ENCODE measurements at regions not wholly inside any gene's neighbourhood (a gene's known extent, or its start where the extent isn't known, plus 50 kb on each side); places are given as distances from the start of the nearest gene placed in this dataset.

DNA sequence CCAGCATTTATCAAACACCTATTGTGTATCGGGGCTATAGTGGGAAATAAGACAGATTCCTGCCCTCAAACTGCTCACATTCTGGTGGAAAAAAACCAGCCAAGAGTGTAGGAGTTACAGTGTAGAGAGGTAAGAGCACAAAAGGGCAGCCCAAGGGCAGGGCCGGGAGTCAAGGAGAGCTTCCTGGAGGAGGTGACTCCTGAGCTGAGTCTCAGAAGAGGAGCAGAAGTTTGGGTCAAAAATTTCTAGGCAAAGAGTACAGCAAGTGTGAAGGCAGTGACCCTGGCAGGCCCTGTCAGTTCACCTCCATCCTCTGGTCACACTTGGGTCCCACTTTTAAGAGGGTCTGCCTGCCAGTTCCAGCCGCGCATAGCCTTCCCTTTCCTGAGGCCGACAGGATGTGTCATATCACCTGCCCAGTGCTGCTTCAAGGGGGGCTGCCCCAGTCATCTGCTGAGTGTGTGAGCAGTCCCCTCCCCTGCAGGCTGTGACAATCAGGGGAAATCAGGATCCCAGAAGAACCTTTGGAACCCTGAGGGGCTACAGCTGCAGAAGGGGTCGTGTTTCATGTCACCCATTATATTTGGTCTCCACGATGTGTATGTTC lies 118.4 kb downstream of the GLI2 start:
- DNase-seq: no peak

DNA sequence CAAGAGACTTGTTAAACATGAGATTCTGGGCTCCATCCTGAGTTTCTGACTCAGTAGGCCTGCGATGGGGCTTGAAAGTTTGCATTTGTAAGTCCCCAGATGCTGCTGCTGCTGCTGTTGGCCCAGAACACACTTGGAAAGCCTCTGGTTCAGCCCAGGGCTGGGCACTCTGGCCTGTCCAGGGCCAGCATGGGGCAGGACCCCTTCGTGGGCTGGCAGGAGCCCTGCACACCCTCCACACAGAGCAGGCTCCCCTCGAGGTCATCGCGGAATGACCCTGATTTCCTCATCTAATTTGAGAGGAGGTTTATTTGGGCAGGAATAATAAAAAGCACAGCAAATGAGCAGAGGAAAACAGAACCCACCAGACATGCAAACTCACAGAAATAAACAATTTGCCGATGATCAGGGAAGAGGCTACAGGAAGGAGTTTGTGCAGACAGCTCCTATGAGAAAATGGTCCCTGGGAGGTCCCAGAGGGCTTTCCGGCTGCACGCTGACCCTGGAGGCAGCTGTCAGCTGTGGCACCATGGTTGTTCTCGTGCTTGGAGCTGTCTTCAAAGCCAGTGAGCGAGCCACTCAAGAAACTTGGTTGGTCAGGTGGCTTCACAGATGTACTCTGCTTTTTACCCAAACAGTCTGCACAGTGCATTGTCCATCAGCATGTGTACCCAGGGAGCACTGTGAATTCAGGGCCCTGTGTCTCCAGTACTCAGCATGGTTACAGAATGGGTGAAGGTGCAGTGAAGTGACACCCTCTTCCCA lies 119.3 kb downstream of the GLI2 start:
- DNase-seq: no peak

- no peak for DNase-seq
Measured at GRCh38 chr2:120855855-120856405, 120.3 kb downstream of the GLI2 start.

DNA sequence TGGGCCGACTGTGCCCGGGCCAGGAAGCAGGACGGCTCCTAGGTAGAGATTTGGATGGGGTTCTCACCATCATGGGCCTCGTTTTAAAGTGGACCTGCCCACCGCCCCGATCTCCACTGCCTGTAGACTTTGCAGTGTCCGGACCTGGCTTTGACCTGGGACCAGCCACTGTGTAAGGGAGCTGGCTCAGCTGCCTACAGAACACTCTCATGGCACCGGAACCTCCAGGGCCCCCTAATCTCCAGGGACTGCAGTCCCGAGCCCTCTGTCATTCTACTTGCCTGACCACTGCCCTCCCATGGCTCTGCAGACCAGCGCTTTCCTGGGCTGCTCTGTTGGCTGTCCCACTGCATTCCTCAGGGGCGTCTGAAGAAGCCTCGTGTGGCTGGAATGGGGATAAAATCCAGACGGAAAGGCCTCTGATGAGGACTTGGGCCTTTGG lies 120.8 kb downstream of the GLI2 start:
- DNase-seq: no peak

GRCh38 chr2:120857422-120857821 lies 121.8 kb downstream of the GLI2 start:
- DNase-seq: no peak

- no peak for DNase-seq
Measured at GRCh38 chr2:120857931-120858330, 122.3 kb downstream of the GLI2 start.

GRCh38 chr2:120858361-120859106 lies 122.9 kb downstream of the GLI2 start:
- no peak for DNase-seq

DNA sequence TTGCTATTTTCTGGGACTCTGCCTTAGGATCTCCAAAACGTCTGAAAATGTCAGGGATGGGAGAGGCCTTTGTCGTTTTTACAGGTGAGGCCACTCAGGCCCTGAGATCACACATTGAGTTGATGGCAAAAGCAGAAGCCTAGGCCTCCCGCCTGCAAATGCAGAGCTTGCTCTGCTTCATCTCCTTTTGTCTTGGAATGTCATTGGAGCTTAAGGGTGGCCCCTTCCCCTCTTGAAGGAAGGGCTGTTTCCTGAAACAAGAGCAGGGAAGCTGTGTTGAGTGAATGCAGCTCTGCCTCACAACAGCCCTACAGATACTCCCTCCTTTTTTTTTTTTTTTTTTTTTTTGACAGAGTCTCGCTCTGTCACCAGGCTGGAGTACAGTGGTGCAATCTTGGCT lies 123.5 kb downstream of the GLI2 start:
- no peak for DNase-seq

DNA sequence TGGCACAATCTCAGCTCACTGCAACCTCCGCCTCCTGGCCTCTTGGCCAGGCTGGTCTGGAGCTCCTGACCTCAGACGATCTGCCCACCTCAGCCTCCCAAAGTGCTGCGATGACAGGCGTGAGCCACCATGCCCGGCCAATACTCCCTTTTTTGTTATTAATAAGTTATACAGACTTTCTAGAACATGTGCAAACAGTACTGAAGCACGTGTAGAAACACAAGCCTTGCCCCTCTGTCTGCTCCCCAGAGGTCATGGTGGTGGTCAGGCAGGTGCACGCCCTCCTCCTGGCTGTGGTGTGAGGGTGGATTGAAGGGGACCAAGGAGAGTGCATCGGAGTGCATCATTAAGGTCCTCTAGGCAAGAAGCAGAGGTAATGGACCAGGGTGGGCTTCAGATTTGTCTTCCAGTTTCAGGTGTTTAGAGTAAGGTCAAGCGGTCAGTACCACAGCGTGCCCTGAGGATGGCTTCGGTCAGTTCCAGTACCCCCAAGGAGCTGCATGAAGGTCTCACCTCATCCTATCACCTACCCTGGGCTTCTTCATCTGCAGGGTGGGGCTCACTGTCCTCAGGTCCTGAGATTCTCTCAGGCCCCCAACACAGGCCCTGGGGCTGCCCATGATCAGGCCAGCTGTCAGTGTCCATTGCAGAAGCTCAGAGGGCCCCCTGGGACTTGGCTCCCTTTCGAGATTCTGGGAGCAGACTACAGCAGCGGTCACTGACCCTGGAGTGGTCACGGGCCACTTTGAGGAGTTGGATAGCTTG lies 124.3 kb downstream of the GLI2 start:
- DNase-seq: no peak

- no peak for DNase-seq
Measured at GRCh38 chr2:120860579-120860922, 124.9 kb downstream of the GLI2 start.

GRCh38 chr2:120861191-120861575 lies 125.5 kb downstream of the GLI2 start:
- no peak for DNase-seq

DNA sequence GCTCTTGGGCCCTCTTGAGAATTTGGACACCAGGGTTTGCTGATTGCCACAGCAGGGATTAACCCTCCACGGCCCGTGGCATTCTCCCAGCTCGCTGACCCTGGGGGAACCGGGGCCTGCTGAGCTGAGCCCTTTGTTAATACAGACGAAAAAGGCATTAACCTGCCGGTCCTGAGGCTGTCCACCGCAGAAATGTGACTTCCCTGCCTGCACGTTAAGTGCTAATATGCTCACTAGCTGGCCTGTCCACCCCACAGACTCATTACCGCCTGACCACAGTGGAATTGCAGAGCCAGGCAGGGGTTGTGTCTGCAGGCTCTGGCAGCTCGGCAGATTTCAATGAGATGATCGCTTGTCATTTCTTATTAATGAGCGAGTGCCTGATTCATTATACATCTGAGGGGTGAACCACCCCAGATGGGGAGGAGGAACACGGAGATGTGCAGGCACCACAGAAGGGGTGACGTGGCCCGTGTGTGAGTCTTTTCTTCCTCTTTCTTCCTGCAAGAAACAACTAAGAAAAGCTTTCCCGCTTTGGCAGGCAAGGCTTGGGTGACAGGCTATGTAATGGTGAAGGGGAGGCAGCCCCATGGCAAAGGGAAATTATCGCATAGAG lies 126.0 kb downstream of the GLI2 start:
- no peak for DNase-seq

DNA sequence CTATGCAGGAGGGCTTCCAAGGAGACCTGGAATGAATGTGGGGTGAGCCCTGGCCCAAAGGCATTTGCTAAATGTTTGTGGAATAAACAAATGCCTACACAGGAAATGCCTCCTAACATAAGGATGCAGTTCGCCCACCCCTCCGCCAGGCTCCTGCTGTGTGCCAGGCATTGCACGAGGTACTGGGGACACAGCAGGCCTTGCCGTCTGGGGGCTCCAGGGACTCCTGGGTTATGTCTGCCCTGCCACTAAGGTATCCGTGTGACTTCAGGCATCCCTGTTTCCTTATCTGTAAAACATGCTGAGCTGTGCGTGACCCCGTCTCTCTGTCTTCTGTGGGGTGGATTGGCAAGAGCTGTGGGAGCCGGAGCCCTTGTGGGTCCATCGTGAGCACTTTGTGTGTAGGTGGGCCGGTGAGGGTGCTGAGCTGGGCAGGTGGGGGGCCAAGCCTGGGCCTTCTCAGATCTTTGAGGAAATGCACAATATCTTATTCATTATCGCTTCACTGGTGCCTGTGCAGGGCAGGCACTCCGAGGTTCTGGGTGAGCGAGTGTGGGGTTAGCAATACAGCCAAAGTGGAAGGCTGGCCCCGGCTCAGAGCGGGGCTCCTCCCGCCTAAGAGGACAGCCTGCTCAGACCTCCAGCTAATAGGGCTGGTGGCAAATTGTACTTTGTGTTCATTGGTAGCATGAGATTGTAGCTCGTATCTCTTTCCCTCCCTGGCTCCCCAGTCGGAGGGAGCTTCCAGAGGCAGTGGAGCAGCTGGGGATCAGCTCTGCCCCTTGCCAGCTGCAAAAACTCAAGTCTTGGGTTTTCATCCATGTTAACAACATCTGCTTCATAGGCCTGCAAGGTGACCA lies 126.8 kb downstream of the GLI2 start:
- no peak for DNase-seq

DNA sequence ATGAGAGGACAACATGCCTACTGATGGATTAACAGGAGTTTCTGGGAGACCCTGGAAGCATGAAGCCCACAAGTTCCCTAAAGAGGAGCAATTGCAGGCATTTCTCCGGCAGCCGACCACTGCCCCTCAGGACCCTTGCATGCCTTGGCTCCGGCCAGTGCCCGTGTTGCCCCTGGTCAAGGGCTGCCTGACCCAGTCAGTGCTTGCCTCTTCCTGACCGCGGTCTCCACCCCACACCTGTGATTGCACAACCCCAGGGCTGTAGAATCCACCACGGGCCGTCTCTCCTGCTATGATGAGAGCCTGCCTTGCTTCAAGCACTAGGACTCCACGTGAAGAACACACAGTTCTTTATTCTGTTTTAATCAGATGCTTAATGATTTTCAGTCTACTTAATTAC lies 127.5 kb downstream of the GLI2 start:
- no peak for DNase-seq

DNA sequence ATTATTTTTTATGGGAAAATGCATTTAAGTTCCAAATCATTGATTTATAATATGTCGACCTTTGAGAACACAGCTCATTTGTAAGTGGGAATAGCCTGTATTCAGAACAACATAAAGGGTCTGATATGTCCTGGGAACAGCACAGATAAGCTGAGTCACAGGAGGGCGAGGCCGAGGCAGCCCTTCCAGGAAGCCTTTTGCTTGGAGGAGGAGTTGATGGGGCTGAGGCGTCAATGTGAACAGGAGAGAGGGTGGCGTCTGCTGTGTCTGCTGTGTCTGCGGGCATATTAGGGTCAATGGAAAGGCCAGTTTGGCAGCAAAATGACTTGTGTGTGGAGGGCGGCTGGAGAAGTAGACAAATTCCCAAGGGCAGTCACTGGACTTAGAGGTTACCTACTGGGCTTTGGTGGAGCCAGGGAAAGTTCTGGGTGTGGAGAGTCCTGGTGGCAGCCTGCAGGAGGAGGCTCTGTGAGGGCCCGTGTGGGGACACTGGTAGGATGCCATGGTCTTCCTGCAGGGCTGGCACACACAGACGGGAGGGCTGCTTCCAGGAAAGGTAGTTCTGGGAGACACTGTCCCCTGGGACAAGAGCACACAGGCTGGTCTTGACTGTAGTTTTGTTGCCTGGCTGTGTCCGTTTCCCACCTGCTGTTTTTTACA lies 128.1 kb downstream of the GLI2 start:
- DNase-seq: no peak

DNA sequence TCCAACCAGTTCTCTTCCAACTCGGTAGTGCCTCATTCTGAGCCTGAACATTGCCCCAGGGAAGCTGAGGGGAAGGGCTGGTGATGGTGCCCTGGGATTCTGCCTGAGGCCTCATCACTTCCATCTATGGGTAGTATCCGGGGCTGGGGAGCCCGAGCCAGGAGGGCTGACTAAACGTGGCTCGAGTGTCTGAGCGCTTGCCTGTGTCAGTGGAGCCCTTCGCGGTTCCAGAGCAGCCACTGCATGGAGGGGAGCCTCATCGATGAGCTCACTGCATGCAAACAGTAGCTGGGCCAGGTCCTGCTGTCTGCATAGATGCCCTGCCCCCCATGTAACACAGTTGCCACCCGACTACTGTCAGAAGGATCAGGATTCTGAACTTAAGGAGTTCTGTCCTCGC lies 129.3 kb downstream of the GLI2 start:
- DNase-seq: no peak

GRCh38 chr2:120865656-120866055 lies 130.0 kb downstream of the GLI2 start:
- no peak for DNase-seq

DNA sequence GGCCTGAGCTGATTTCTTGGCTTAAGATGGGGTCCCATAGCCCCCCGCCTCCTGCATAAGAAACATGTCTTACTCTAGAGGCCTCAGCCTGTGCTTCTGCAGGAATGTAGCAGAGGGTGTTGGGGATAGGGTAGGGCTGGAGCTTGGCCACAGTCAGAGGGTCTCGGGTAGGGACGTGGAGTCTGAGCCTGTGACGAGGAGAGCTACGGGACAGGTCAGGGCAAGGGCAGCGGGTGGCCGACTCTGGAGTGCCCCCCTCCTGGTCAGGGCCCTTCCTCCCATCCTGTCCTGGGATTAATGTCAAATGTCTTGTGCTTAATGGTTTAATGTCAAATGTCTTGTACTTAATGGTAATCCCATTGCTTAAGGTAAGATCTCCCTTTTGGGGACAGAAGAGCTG lies 130.4 kb downstream of the GLI2 start:
- no peak for DNase-seq

DNA sequence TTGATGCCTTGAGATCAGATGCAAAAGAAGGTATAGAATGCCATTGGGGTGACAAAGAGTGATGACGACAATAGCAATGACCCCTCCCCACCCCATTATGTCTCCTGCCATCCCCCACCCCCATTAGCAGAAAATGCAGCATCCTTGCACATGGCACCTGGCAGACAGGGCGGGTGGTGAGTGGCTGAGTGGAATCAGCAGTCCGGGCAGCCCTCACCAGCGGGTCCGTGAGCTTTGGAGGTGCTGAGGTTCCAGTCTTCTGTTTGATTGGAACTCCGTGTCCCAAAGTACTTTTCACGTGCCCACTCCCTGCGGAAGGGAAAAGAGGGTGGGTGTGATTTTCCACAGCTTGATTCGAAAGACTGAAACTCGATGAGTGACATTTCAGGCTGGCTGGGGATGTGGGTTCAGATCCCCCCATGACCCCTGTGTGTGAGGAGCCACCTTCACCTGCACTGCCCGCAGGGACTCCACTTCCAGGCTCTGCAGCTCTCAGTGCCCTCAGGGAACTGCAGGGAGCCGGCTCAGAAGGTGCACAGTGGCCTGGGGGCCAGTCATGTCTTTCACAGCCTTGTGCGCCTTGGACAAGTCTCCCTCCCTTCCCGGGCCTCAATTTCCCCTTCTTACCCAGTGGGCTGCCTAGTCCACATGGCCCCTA lies 130.9 kb downstream of the GLI2 start:
- DNase-seq: no peak
